Heart left ventricle (tissue), 16 donors: ENCODE measurements at regions not wholly inside any gene's neighbourhood (a gene's known extent, or its start where the extent isn't known, plus 50 kb on each side); places are given as distances from the start of the nearest gene placed in this dataset.

Experiments
- ATAC-seq, 4 donors: fragments of 200-7000 bp; cut with Tn5 transposase; one replicate each; pipeline ENCODE4 v1.9.1; 2020 to 2022; ENCODE audit warnings: moderate library complexity in 4 of 4, mild to moderate bottlenecking in 3 of 4, moderate number of reproducible peaks in 1 of 4
- DNase-seq, 5 donors: peaks; one replicate each; pipeline ENCODE4 v3.0.0-alpha.2; 2020
- H3K27ac ChIP-seq, 12 donors: fragments of 200-600 bp; sonication (generic) in 4 of 12; one replicate each; pipeline versions ENCODE4 v1.5.0 to v1.8.0; 2016 to 2022; ENCODE audit warnings: mild to moderate bottlenecking in 2 of 12
- H3K27me3 ChIP-seq, 9 donors: fragments of 200-600 bp; sonication (generic) in 2 of 9; one replicate each; pipeline versions ENCODE4 v1.5.1 to v1.8.0; 2016 to 2022; ENCODE audit warnings: mild to moderate bottlenecking in 3 of 9
- H3K36me3 ChIP-seq, 9 donors: fragments of 200-600 bp; sonication (generic) in 2 of 9; one replicate each; pipeline versions ENCODE4 v1.5.0 to v1.8.0; 2018 to 2022; ENCODE audit warnings: mild to moderate bottlenecking in 2 of 9
- H3K4me1 ChIP-seq, 12 donors: fragments of 200-600 bp; sonication (generic) in 4 of 12; one replicate each; pipeline versions ENCODE4 v1.5.0 to v1.8.0; 2016 to 2022; ENCODE audit warnings: mild to moderate bottlenecking in 3 of 12
- H3K4me3 ChIP-seq, 12 donors: fragments of 200-600 bp; sonication (generic) in 4 of 12; one replicate each; pipeline versions ENCODE4 v1.5.0 to v1.8.0; 2017 to 2022; ENCODE audit warnings: mild to moderate bottlenecking in 9 of 12, moderate library complexity in 4 of 12
- H3K9me3 ChIP-seq, 12 donors: fragments of 200-600 bp; sonication (generic) in 4 of 12; one replicate each; pipeline versions ENCODE4 v1.5.0 to v1.8.0; 2016 to 2022; ENCODE audit warnings: mild to moderate bottlenecking in 1 of 12
- POLR2A ChIP-seq, 2 donors: fragments of 450-650 bp; IDR thresholded peaks; one replicate each; pipeline ENCODE4 v1.6.1; 2017; ENCODE audit warnings: antibody characterized with exemption in 2 of 2, mild to moderate bottlenecking in 2 of 2, moderate library complexity in 2 of 2
- WGBS, 4 donors: extraction: QIAGEN DNeasy Blood & Tissue Kit in 2 of 4; methylation state at CpG; one replicate each; pipeline versions ENCODE4 v1.1.5 to v1.1.7; 2013 to 2018; 5-methylcytosine and 5-hydroxymethylcytosine counted together
- intact Hi-C, 10 donors: fragments of 100-400 bp; cut with DNase I; formaldehyde crosslinking; loops; one replicate each; pipeline versions ENCODE4 v1.11.1 to v1.14.2; 2022
- TF ChIP-seq, protein P1 (sequence below), 12 donors: fragments of 200-600 bp; sonication (generic) in 4 of 12; IDR thresholded peaks; one replicate each; pipeline versions ENCODE4 v1.5.0 to v1.8.0; 2018 to 2022; ENCODE audit warnings: antibody characterized with exemption in 12 of 12, mild to moderate bottlenecking in 5 of 12
- donor health status: ischemic (EF 13 %, LVEDD 7.1; RV severe dilation, severe dysfunction).
- donor health status: healthy with polysubstance abuse.
- donor health status: DM: no; HTN: yes; CAD: no.
- donor health status: DM: no; HTN: no; CAD: no.
- donor health status: ischemic (EF 25% LVEDD 6.9; RV normal size, moderate dysfunction).
- donor health status: ischemic (EF 25% LVEDD 5.7; RV mildly dilated, moderate dysfunction).
- donor health status: healthy.
- donor health status: DM: yes; HTN: yes; CAD: no.
- donor health status: ischemic (EF 35%, LVEDD 5.7; RV mildly dilated, moderate dysfunction).
- donor health status: nonischemic (EF 11% LVEDD 7.7; RV severe dilation, severe dysfunction).
- donor health status: DM: yes; HTN: yes; CAD: no.
- donor health status: PGD.
- donor health status: ischemic (EF 29% LVEDD 5.4; RV normal size, mild dysfunction).
- donor health status: nonischemic (EF 23%, LVEDD 6.1; RV moderate dilation, normal function).

- no peaks in the 10 kb centered on the region for H3K36me3 ChIP-seq
- ATAC-seq (no peak), DNase-seq (no peak)
- no peak overlapping the region for H3K27ac ChIP-seq
- H3K27me3 ChIP-seq = peaks cover 0 to 13% (median 0%) of the 10 kb centered on the region in 9 donors
- H3K4me1 ChIP-seq = no peaks in the 10 kb centered on the region
- no peak overlapping the region for H3K4me3 ChIP-seq
- intact Hi-C loops = loop anchor here in 1 of 10 donors (10.0 kb wide), 1 partner anchor 215 kb away; no protein-coding TSS in a partner anchor
- 82 to 89% (median 85%) methylated on average over 9 of the region's 9 CpGs for WGBS, 4 donors
- TF ChIP-seq POLR2A (IDR thresholded peaks at IDR 0.05) = no peak
- TF ChIP-seq, protein P1, sequence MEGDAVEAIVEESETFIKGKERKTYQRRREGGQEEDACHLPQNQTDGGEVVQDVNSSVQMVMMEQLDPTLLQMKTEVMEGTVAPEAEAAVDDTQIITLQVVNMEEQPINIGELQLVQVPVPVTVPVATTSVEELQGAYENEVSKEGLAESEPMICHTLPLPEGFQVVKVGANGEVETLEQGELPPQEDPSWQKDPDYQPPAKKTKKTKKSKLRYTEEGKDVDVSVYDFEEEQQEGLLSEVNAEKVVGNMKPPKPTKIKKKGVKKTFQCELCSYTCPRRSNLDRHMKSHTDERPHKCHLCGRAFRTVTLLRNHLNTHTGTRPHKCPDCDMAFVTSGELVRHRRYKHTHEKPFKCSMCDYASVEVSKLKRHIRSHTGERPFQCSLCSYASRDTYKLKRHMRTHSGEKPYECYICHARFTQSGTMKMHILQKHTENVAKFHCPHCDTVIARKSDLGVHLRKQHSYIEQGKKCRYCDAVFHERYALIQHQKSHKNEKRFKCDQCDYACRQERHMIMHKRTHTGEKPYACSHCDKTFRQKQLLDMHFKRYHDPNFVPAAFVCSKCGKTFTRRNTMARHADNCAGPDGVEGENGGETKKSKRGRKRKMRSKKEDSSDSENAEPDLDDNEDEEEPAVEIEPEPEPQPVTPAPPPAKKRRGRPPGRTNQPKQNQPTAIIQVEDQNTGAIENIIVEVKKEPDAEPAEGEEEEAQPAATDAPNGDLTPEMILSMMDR (IDR thresholded peaks at IDR 0.05) = no peak
- H3K9me3 ChIP-seq = no peaks in the 10 kb centered on the region
Observed at GRCh38 chr17:14019186-14019956, 49.9 kb upstream of the COX10 start.
